Ishikawa (cell line): ENCODE measurements at regions not wholly inside any gene's neighbourhood (a gene's known extent, or its start where the extent isn't known, plus 50 kb on each side); places are given as distances from the start of the nearest gene placed in this dataset.

ENCODE experiments used
- CEBPB ChIP-seq: IDR thresholded peaks from 2 replicates; pipeline ENCODE4 v1.6.1; 2012
- CREB1 ChIP-seq: IDR thresholded peaks from 2 replicates; pipeline ENCODE4 v1.6.1; 2012; ENCODE audit warnings: low read depth
- EGR1 ChIP-seq: IDR thresholded peaks from 2 replicates; pipeline ENCODE4 v1.6.1; 2012
- EP300 ChIP-seq: IDR thresholded peaks from 2 replicates; pipeline ENCODE4 v1.6.1; 2012; ENCODE audit warnings: borderline replicate concordance
- FOXM1 ChIP-seq: IDR thresholded peaks from 2 replicates; pipeline ENCODE4 v1.6.1; 2012; ENCODE audit warnings: low read depth, borderline replicate concordance
- NFIC ChIP-seq: IDR thresholded peaks from 2 replicates; pipeline ENCODE4 v1.6.1; 2012
- RAD21 ChIP-seq: IDR thresholded peaks from 2 replicates; pipeline ENCODE4 v1.6.1; 2012; ENCODE audit warnings: low read depth
- TAF1 ChIP-seq: IDR thresholded peaks from 2 replicates; pipeline ENCODE4 v1.6.1; 2012; ENCODE audit warnings: low read depth, mild to moderate bottlenecking
- TCF12 ChIP-seq: IDR thresholded peaks from 2 replicates; pipeline ENCODE4 v1.6.1; 2012; ENCODE audit warnings: low read depth
- TEAD4 ChIP-seq: IDR thresholded peaks from 2 replicates; pipeline ENCODE4 v1.6.1; 2012
- YY1 ChIP-seq: IDR thresholded peaks from 2 replicates; pipeline ENCODE4 v1.6.1; 2012; ENCODE audit warnings: low read depth
- ZBTB7A ChIP-seq: IDR thresholded peaks from 2 replicates; pipeline ENCODE4 v1.6.1; 2012; ENCODE audit warnings: low read depth
- TF ChIP-seq, protein P1 (sequence below): IDR thresholded peaks from 2 replicates; pipeline ENCODE4 v1.6.1; 2012; ENCODE audit warnings: low read depth, mild to moderate bottlenecking
- TF ChIP-seq, protein P2 (sequence below): IDR thresholded peaks from 2 replicates; pipeline ENCODE4 v1.6.1; 2012
- TF ChIP-seq, protein P3 (sequence below): IDR thresholded peaks from 2 replicates; pipeline ENCODE4 v1.6.1; 2012

DNA sequence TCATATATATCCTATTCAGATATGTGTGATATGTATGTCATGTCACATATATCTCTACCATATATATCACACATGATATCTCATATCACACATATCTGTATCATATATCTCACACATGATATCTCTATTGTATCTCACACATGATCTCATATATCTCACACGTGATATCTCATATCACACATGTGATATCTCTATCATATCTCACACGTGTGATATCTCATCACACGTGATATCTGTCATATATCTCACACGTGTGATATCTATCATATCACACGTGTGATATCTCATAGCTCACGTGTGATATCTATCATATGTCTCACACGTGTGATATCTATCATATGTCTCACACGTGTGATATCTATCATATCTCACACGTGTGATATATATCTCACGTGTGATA, 240.7 kb downstream of the MAP2K4 start:
- TF ChIP-seq CEBPB: no peak
- TF ChIP-seq, protein P1, sequence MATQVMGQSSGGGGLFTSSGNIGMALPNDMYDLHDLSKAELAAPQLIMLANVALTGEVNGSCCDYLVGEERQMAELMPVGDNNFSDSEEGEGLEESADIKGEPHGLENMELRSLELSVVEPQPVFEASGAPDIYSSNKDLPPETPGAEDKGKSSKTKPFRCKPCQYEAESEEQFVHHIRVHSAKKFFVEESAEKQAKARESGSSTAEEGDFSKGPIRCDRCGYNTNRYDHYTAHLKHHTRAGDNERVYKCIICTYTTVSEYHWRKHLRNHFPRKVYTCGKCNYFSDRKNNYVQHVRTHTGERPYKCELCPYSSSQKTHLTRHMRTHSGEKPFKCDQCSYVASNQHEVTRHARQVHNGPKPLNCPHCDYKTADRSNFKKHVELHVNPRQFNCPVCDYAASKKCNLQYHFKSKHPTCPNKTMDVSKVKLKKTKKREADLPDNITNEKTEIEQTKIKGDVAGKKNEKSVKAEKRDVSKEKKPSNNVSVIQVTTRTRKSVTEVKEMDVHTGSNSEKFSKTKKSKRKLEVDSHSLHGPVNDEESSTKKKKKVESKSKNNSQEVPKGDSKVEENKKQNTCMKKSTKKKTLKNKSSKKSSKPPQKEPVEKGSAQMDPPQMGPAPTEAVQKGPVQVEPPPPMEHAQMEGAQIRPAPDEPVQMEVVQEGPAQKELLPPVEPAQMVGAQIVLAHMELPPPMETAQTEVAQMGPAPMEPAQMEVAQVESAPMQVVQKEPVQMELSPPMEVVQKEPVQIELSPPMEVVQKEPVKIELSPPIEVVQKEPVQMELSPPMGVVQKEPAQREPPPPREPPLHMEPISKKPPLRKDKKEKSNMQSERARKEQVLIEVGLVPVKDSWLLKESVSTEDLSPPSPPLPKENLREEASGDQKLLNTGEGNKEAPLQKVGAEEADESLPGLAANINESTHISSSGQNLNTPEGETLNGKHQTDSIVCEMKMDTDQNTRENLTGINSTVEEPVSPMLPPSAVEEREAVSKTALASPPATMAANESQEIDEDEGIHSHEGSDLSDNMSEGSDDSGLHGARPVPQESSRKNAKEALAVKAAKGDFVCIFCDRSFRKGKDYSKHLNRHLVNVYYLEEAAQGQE: no peak
- TF ChIP-seq NFIC: no peak
- TF ChIP-seq FOXM1: no peak
- TF ChIP-seq, protein P2, sequence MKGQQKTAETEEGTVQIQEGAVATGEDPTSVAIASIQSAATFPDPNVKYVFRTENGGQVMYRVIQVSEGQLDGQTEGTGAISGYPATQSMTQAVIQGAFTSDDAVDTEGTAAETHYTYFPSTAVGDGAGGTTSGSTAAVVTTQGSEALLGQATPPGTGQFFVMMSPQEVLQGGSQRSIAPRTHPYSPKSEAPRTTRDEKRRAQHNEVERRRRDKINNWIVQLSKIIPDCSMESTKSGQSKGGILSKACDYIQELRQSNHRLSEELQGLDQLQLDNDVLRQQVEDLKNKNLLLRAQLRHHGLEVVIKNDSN: no peak
- TF ChIP-seq TAF1: no peak
- TF ChIP-seq TEAD4: no peak
- no peak for TF ChIP-seq YY1

DNA sequence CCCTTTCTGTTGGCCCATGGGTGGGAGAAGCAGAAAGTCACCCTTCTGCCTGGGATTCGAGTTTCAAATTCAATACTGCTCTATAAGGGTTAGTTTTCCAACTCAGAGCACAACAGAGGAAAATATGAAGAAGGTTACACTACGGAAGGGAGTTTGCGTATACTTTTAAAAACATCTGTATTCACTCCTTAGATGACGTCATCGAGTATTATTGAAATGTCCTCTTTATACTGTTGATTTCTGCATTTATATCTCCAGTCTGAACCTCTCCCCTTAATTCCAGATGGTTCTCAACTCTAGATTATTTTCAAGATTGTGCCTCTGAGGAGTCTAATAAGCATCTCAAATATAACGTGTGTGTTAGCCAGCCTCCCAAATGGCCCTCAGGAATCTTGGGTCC, 249.1 kb downstream of the MAP2K4 start:
- TF ChIP-seq, protein P3, sequence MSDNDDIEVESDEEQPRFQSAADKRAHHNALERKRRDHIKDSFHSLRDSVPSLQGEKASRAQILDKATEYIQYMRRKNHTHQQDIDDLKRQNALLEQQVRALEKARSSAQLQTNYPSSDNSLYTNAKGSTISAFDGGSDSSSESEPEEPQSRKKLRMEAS: no peak

DNA sequence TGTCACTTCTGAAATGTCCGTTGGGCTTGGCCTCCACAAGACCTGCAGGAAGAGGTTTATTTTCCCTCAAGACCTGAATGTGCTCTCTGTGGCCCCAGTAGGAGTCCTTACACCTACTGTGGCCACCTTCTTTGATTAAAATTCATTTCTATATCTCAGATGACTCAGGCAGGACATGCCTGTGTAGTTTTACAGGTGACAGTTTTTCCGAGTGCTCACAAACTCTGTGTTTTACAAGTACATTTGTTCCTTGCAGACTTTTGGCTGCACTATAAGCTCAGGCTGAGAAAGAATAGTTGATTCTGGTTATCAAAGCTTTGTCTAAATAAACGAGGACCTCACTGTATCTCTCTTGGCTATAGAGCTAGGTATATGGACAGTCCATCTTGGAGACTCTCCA, 257.1 kb downstream of the MAP2K4 start:
- TF ChIP-seq CEBPB: no peak
- no peak for TF ChIP-seq YY1
- no peak for TF ChIP-seq RAD21
- TF ChIP-seq NFIC: no peak
- no peak for TF ChIP-seq FOXM1
- TF ChIP-seq, protein P2: no peak
- TF ChIP-seq EP300: no peak
- TF ChIP-seq EGR1: no peak
- TF ChIP-seq CREB1: no peak
- no peak for TF ChIP-seq TAF1
- TF ChIP-seq, protein P1: no peak
- TF ChIP-seq ZBTB7A: no peak
- no peak for TF ChIP-seq TEAD4
- TF ChIP-seq TCF12: no peak
- TF ChIP-seq, protein P3: no peak

DNA sequence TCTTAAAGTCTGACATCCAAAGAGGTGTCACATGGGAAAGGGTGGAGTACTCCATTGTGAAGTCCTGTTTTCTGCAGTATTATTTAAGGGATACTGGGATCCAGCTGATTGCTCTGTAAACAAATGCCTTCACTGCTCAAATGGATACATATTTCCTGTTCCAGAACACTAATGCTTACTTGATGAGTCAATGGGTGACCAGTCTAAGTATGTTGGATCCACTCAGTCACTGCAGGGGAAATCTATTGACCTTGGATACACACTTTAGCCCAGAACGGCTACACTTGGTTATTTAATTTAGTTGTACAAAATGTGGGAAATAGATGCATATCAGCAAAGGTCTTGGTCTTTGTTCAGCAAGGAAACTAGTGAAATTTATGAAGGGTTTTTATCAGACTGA, 261.4 kb downstream of the MAP2K4 start:
- TF ChIP-seq CREB1 (no peak), TEAD4 (no peak)

DNA sequence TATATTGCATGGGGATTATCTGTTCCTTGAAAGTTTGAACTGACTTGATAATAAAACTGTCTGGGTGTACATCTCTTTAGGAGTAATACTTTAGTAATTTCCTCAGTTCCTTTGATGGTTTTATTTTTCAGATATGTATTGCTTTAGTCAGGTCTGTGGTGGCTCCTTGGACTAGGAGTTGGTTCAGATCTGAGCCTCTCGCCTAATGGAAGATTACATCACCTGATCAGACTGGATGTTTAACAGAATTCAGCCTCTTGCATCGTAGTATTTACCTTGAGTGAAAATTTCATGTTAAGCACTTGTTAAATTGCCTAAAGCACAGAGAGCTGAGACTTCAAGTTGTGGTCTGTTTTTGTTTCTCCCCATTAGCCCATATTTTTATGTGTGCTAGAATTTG, 267.3 kb downstream of the MAP2K4 start:
- TF ChIP-seq TCF12: no peak
- TF ChIP-seq, protein P3: no peak
- TF ChIP-seq TEAD4: no peak
- no peak for TF ChIP-seq EGR1
- no peak for TF ChIP-seq FOXM1
- no peak for TF ChIP-seq TAF1
- TF ChIP-seq, protein P1: no peak
- TF ChIP-seq CEBPB: no peak
- TF ChIP-seq RAD21: no peak
- no peak for TF ChIP-seq CREB1
- TF ChIP-seq YY1: no peak
- TF ChIP-seq NFIC: no peak
- no peak for TF ChIP-seq ZBTB7A
